ENCODE measurements at regions not wholly inside any gene's neighbourhood (a gene's known extent, or its start where the extent isn't known, plus 50 kb on each side); places are given as distances from the start of the nearest gene placed in this dataset.

GRCh38 chr2:118698564-118698963 lies 148.9 kb downstream of the EN1 start:
- DNase-seq (ENCODE audit: low read depth): no peak

GRCh38 chr2:118697781-118698180 lies 149.7 kb downstream of the EN1 start:
- DNase-seq (ENCODE audit: low read depth): no peak

DNA sequence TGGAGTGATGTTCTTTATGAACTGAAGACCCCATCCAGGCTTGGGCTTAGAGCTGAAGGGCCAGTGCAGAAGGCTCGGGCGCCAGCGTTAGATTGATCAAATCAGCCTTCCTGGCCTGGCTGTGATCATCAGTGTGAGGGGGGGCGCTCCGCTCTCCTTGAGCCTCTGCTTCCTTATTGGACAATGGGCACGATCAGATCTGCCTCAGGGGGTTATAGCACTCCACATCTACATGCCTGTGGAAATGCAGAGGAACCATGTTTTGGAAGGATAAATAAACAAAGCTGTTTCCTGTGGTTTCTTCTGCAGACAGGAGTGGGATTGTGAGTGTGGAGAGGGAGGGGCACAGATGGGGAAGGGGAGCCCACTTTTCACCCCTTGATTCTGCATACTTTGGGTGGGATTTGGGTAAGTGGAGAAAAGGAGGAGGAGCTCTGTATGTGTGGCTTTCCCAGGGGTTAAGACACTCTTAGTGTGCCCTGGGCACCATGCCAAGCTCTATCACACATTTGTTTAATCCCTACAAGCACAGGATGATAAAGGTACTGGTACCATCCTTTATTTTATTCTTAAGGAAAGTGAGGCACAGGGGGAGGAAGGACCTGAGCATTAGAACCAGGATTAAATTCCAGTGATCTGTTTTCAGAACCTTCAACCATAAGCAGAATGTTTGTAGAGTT lies 150.5 kb downstream of the EN1 start:
- no peak for DNase-seq (ENCODE audit: low read depth)

- DNase-seq (ENCODE audit: low read depth): no peak
Observed at GRCh38 chr2:118693287-118693822, 154.1 kb downstream of the EN1 start.

- DNase-seq (ENCODE audit: low read depth): no peak
Observed at GRCh38 chr2:118689874-118690273, 157.6 kb downstream of the EN1 start.

DNA sequence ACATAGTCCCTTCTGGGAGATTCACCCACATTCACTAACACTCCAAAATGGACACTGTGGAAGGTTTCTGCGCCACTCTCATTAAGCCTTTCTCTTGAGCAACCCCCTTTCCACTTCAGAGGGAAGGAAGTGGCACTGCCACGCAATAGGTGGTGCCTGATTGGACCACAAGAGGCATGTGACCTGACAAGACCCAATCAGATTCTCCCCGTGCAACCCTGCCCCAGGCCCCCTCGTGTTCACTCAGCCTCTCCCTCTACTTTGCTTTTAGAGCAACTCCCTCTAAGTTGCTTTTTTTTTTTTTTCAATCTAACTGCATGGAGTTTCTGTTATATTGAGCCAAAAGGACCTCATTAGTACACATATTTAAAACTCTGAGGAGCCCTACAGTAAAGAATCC lies 158.0 kb downstream of the EN1 start:
- no peak for DNase-seq (ENCODE audit: low read depth)

GRCh38 chr2:118689033-118689432 lies 158.4 kb downstream of the EN1 start:
- DNase-seq (ENCODE audit: low read depth): no peak

DNA sequence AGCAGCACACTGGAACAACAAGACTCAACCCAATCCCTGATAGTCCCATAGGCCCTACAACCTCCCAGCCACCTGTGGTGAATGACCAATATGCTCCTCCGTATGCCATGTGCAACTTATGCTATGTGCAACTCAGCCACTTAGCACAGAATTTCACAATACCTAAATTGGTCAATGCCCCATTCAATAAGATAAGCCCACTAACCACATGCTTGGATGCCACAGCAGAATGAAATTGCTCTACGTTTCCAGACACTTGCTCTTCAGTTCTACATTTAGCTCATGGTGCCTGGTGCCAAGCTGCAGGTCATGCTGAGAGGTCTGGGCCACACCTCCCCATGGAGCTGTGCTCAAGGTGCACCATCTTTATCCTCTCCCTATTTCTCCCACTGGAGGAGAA lies 159.8 kb downstream of the EN1 start:
- no peak for DNase-seq (ENCODE audit: low read depth)

- no peak for DNase-seq (ENCODE audit: low read depth)
Observed at GRCh38 chr2:118687192-118687591, 160.3 kb downstream of the EN1 start.

DNA sequence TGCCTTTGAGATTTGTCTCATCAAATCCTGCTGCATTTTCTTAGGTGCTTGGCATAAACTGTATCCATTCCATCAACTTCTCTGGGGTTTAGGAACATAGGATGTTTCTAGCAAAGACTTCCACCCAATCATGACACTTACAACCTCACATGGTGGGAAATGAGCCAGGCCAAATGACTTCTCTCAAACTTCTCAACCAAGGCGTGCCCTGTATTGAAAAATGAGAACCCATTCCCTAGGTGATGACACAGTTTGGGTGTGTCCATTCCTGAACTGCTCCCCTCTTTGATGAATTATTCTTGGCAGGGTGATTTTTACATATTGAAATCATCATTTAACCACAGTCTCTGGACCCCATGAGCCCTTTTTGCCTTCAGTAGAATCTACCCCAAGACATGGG lies 161.1 kb downstream of the EN1 start:
- no peak for DNase-seq (ENCODE audit: low read depth)

- DNase-seq (ENCODE audit: low read depth): no peak
Observed at GRCh38 chr2:118683460-118683859, 164.0 kb downstream of the EN1 start.

GRCh38 chr2:118678985-118679384 lies 168.5 kb downstream of the EN1 start:
- no peak for DNase-seq (ENCODE audit: low read depth)

DNA sequence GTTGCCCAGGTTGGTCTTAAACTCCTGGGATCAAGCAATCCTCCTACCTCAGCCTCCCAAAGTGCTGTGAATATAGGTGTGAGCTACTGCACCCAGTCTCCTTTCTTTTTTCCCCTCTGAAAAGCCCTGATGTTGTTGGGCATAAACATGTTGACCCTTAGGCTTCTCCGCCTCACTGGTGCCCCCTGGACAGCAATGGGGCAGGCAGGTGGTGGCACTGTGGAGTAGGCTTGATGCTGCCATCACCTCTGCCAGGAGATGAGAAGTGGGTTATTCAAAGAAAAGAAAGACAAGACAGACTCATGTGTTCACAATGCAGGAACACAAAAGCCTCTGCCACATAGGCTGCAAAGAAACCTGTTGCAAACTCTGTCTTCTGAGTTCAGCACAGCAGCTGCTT lies 169.9 kb downstream of the EN1 start:
- DNase-seq (ENCODE audit: low read depth): no peak

GRCh38 chr2:118675531-118675930 lies 171.9 kb downstream of the EN1 start:
- DNase-seq (ENCODE audit: low read depth): no peak

GRCh38 chr2:118672571-118673158 lies 174.8 kb downstream of the EN1 start:
- DNase-seq (ENCODE audit: low read depth): no peak

DNA sequence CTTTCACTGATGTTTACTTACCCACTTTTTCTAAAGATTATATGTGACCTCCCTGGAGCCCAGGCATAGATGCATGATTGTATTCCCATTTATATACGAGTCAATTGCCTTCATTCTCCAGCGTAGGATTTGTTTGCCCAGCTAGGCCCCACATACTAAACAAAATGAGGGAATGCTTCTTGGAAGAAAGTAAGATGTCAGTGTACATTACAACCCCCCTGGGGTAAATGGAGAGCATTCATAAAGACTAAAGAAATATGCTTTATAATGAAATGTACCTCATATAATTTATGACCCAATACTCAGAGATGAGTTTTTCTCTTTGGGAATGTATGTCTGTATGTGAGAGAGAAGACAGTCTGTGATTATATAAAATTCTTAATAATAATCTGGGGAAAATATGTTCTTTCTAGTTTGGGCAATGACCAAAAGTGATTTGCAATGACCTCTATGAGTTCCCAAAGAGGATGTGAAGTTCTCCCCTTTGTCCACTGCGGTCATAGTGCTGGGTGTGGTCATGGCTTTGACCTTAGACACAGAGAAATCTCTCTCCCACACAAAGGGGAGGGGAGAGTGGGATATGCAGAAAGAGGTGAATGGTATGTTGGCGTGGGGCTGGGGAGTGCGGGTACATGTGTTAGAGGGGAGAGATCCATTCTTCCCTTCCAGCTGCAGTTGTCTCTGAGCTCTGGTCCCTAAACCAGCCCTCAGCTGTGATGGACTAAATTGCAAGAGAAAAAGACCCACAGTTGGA lies 175.6 kb downstream of the EN1 start:
- no peak for DNase-seq (ENCODE audit: low read depth)

- DNase-seq (ENCODE audit: low read depth): no peak
Observed at GRCh38 chr2:118670838-118671237, 176.6 kb downstream of the EN1 start.

- DNase-seq (ENCODE audit: low read depth): no peak
Observed at GRCh38 chr2:118670276-118670675, 177.2 kb downstream of the EN1 start.

DNA sequence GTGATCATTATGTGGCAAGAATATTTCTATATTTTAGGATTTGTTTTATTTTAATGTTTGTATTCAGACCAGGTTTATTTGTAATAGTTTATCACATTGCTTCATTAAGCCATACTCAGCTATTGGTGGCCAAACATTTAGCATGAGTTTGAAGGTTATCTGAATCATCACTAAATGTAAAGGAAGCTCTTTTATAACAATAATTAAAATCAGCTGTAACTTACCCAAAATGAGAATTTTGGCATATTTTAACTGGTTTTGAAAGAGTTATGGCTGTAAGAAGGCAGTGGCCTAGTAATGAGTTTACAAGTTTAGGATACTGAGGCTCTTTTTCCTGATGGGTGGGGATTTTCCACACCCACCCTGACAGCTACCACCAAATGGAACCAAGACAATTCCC lies 177.8 kb downstream of the EN1 start:
- no peak for DNase-seq (ENCODE audit: low read depth)

GRCh38 chr2:118668431-118669424 lies 178.7 kb downstream of the EN1 start:
- no peak for DNase-seq (ENCODE audit: low read depth)

- DNase-seq (ENCODE audit: low read depth): no peak
Observed at GRCh38 chr2:118667964-118668363, 179.5 kb downstream of the EN1 start.

DNA sequence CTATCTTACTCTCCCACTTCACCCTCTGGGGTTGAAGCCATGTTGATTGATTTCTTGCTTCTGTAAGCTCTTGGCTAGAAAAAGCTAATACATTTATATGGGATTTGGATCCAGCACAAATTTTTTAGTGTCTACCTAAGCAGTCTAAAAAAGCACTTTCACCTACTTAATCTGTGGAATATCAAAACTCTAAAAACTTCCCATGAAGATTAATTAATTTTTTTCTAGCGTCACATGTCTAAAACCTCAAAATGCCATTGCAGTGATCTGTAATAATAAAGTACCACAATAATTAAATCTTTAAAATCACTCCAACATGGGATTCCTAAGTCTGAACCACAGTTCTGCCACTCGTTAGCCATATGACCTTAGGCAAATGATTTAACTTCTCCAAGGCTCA lies 180.1 kb downstream of the EN1 start:
- DNase-seq (ENCODE audit: low read depth): no peak

All from activated T-helper 1 cell treated with Interleukin-2 at 50 U/mL for 16 hours (primary cell).